Lung (tissue), 12 donors: ENCODE measurements at regions not wholly inside any gene's neighbourhood (a gene's known extent, or its start where the extent isn't known, plus 50 kb on each side); places are given as distances from the start of the nearest gene placed in this dataset. TPM values are rescaled to one million over a fixed set of nuclear protein-coding genes. Genes with fewer than 3 reads are reported as not detected.
"Not testable (repeated sequence)": the region's sequence is repeated elsewhere in the genome, so short reads cannot be mapped to it uniquely, and the experiment has no call there.

Source experiments
- ATAC-seq: fragments of 200-7000 bp; cut with Tn5 transposase; one replicate; pipeline ENCODE4 v1.9.1; 2020; ENCODE audit warnings: moderate number of reproducible peaks; ENCODE audit not compliant: insufficient read depth, low FRiP score
- DNase-seq, 3 donors: peaks; one replicate each; pipeline ENCODE4 v3.0.0-alpha.2; 2013 to 2017
- H3K27ac ChIP-seq, 2 donors: one replicate each; pipeline ENCODE4 v1.5.1; 2013; ENCODE audit warnings: mild to moderate bottlenecking in 2 of 2, moderate library complexity in 2 of 2, control low read depth in 1 of 2, inconsistent platforms in 1 of 2, low read depth in 1 of 2, low read length in 1 of 2
- H3K27me3 ChIP-seq, 3 donors: one replicate each; pipeline ENCODE4 v1.5.1; 2013; ENCODE audit warnings: low read length in 2 of 3; ENCODE audit not compliant: control insufficient read depth in 3 of 3, insufficient read depth in 3 of 3
- H3K36me3 ChIP-seq, 4 donors: one replicate each; pipeline ENCODE4 v1.5.1; 2013; ENCODE audit warnings: low read length in 4 of 4, mild to moderate bottlenecking in 1 of 4, moderate library complexity in 1 of 4; ENCODE audit not compliant: control insufficient read depth in 4 of 4, insufficient read depth in 4 of 4
- H3K4me1 ChIP-seq, 5 donors: one replicate each; pipeline ENCODE4 v1.5.1; 2013; ENCODE audit warnings: low read length in 5 of 5, mild to moderate bottlenecking in 2 of 5, moderate library complexity in 1 of 5; ENCODE audit not compliant: control insufficient read depth in 5 of 5, insufficient read depth in 5 of 5
- H3K4me3 ChIP-seq: one replicate; pipeline ENCODE4 v1.5.1; 2013; ENCODE audit warnings: mild to moderate bottlenecking, control low read depth, moderate library complexity
- H3K9ac ChIP-seq, 2 donors: one replicate each; pipeline ENCODE4 v1.5.1; 2013; ENCODE audit warnings: low read length in 2 of 2, control low read depth in 1 of 2; ENCODE audit not compliant: insufficient read depth in 1 of 2
- H3K9me3 ChIP-seq, 4 donors: one replicate each; pipeline ENCODE4 v1.5.1; 2013; ENCODE audit warnings: low read length in 3 of 4, mild to moderate bottlenecking in 1 of 4, moderate library complexity in 1 of 4; ENCODE audit not compliant: control insufficient read depth in 4 of 4, insufficient read depth in 3 of 4
- WGBS, 2 donors: extraction: QIAGEN DNeasy Blood & Tissue Kit; methylation state at CpG; one replicate each; pipeline ENCODE4 v1.1.7; 2013; 5-methylcytosine and 5-hydroxymethylcytosine counted together
- small RNA-seq: library from RNA; depleted of rRNA; stranded (forward); fragments of <200 nt; gene quantifications from one replicate; pipeline ENCODE3, GENCODE V24; 2014; ENCODE audit warnings: low replicate concordance
- TF ChIP-seq, protein P1 (sequence below): IDR thresholded peaks from 2 replicates; pipeline ENCODE4 v1.5.1; 2012; ENCODE audit warnings: mild to moderate bottlenecking; ENCODE audit errors: control extremely low read depth, extremely low read depth
- donor health status: control.
- donor health status: control.
- donor health status: Bipolar disorder and iron deficiency.
- donor health status: healthy.
- donor health status: DM: yes; HTN: yes; CAD: no.

DNA sequence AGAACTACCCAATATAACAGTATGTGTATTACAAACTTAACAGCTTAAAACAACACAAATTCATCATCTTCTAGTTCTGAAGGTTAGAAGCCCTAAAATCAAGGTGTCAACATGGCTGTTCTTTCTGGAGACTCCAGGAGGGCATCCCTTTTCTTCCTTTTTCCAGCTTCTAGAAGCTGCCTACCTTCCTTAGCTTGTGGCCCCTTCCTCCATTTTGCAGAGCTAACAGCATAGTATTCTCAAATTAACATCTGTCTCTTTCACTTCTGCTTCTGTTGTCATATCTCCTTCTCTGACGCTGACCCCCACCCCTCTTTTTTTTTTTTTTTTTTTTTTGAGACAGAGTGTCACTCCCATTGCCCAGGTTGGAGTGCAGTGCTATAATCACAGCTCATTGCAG is 52.8 kb upstream of the AKIRIN2 start:
- ATAC-seq (no peak), DNase-seq (no peak)
- Histone ChIP-seq H3K27me3 (no peaks in the 10 kb centered on the region), H3K9me3 (no peaks in the 10 kb centered on the region), H3K4me3 (no peak overlapping the region), H3K36me3 (no peaks in the 10 kb centered on the region), H3K9ac (no peak overlapping the region), H3K27ac (no peak overlapping the region), H3K4me1 (peaks cover 0 to 5% (median 0%) of the 10 kb centered on the region in 5 donors)
- WGBS, 2 donors: 55 to 78% methylated on average over 1 of the region's 1 CpG
- TF ChIP-seq, protein P1, sequence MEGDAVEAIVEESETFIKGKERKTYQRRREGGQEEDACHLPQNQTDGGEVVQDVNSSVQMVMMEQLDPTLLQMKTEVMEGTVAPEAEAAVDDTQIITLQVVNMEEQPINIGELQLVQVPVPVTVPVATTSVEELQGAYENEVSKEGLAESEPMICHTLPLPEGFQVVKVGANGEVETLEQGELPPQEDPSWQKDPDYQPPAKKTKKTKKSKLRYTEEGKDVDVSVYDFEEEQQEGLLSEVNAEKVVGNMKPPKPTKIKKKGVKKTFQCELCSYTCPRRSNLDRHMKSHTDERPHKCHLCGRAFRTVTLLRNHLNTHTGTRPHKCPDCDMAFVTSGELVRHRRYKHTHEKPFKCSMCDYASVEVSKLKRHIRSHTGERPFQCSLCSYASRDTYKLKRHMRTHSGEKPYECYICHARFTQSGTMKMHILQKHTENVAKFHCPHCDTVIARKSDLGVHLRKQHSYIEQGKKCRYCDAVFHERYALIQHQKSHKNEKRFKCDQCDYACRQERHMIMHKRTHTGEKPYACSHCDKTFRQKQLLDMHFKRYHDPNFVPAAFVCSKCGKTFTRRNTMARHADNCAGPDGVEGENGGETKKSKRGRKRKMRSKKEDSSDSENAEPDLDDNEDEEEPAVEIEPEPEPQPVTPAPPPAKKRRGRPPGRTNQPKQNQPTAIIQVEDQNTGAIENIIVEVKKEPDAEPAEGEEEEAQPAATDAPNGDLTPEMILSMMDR: no peak

GRCh38 chr6:87753131-87753685 is 51.2 kb upstream of the AKIRIN2 start:
- H3K9ac ChIP-seq: no peak overlapping the region
- H3K27ac ChIP-seq: no peak overlapping the region
- peaks cover 0 to 5% (median 0%) of the 10 kb centered on the region in 5 donors for H3K4me1 ChIP-seq
- ATAC-seq: no peak
- H3K9me3 ChIP-seq: no peaks in the 10 kb centered on the region
- H3K36me3 ChIP-seq: no peaks in the 10 kb centered on the region
- no peaks in the 10 kb centered on the region for H3K27me3 ChIP-seq
- DNase-seq: no peak
- no peak overlapping the region for H3K4me3 ChIP-seq
- TF ChIP-seq, protein P1: no peak
- WGBS, 2 donors: 55 to 69% methylated on average over 4 of the region's 4 CpGs

GRCh38 chr6:87752503-87752902 is 50.5 kb upstream of the AKIRIN2 start:
- not testable (repeated sequence) for H3K27ac ChIP-seq, DNase-seq, ATAC-seq, H3K36me3 ChIP-seq, H3K4me1 ChIP-seq, H3K4me3 ChIP-seq, H3K27me3 ChIP-seq, H3K9ac ChIP-seq, H3K9me3 ChIP-seq
- 84 to 89% methylated on average over 11 of the region's 11 CpGs for WGBS, 2 donors

Small RNA genes lying in the stretch of these regions (small RNA-seq; reads per million reads assigned to genes)
- gene RF00019: not detected
- not detected for gene RN7SL183P
